ENCODE measurements at regions not wholly inside any gene's neighbourhood (a gene's known extent, or its start where the extent isn't known, plus 50 kb on each side); places are given as distances from the start of the nearest gene placed in this dataset.
A peak's percentile ranks its signal among the peaks of the same experiment; 100 is the strongest.
"Not testable (repeated sequence)": the region's sequence is repeated elsewhere in the genome, so short reads cannot be mapped to it uniquely, and the experiment has no call there.

GRCh38 chr7:73205594-73205993, 103.0 kb downstream of the NSUN5 start:
- H3K9me3 ChIP-seq; H3K4me3 ChIP-seq; DNase-seq; intact Hi-C loops (cut with DNase I); ATAC-seq; H3K36me3 ChIP-seq; H3K27ac ChIP-seq; H3K4me1 ChIP-seq; H3K27me3 ChIP-seq: not testable (repeated sequence)
- WGBS (ENCODE audit: insufficient coverage, low coverage, low lambda C conversion rate, missing lambda C conversion rate), result 76% methylated on average over 1 of the region's 3 CpGs

- H3K9me3 ChIP-seq; H3K27me3 ChIP-seq; H3K4me3 ChIP-seq; H3K27ac ChIP-seq; H3K4me1 ChIP-seq; H3K36me3 ChIP-seq; ATAC-seq; intact Hi-C loops (cut with DNase I); DNase-seq: not testable (repeated sequence)
- WGBS (ENCODE audit: insufficient coverage, low coverage, low lambda C conversion rate, missing lambda C conversion rate), result 99% methylated on average over 5 of the region's 5 CpGs
Measured at GRCh38 chr7:73204898-73205297, 103.7 kb downstream of the NSUN5 start.

- ATAC-seq; H3K4me3 ChIP-seq; DNase-seq; H3K4me1 ChIP-seq; H3K36me3 ChIP-seq; H3K9me3 ChIP-seq; H3K27me3 ChIP-seq; H3K27ac ChIP-seq; intact Hi-C loops (cut with DNase I): not testable (repeated sequence)
- 87% methylated on average over 3 of the region's 5 CpGs for WGBS (ENCODE audit: insufficient coverage, low coverage, low lambda C conversion rate, missing lambda C conversion rate)
Measured at GRCh38 chr7:73203312-73203711, 105.3 kb downstream of the NSUN5 start.

- H3K36me3 ChIP-seq; intact Hi-C loops (cut with DNase I); H3K27ac ChIP-seq; ATAC-seq; H3K9me3 ChIP-seq; H3K4me1 ChIP-seq; H3K4me3 ChIP-seq; H3K27me3 ChIP-seq: not testable (repeated sequence)
- 92% methylated on average over 4 of the region's 9 CpGs for WGBS (ENCODE audit: insufficient coverage, low coverage, low lambda C conversion rate, missing lambda C conversion rate)
- DNase-seq, result peak in 1 of 3 donors; percentile 26
Measured at GRCh38 chr7:73201264-73201663, 107.4 kb downstream of the NSUN5 start.

GRCh38 chr7:73200518-73201099, 108.0 kb downstream of the NSUN5 start:
- H3K9me3 ChIP-seq; H3K4me1 ChIP-seq; H3K4me3 ChIP-seq; H3K36me3 ChIP-seq; intact Hi-C loops (cut with DNase I); H3K27me3 ChIP-seq; H3K27ac ChIP-seq; DNase-seq: not testable (repeated sequence)
- peak in 3 of 4 donors; percentile 18 to 47 (median 27) for ATAC-seq
- WGBS (ENCODE audit: insufficient coverage, low coverage, low lambda C conversion rate, missing lambda C conversion rate), result no CpG with 5 or more reads among the region's 9 CpGs

- H3K9me3 ChIP-seq; H3K4me3 ChIP-seq; ATAC-seq; DNase-seq; H3K4me1 ChIP-seq; H3K27ac ChIP-seq; intact Hi-C loops (cut with DNase I); H3K36me3 ChIP-seq; H3K27me3 ChIP-seq: not testable (repeated sequence)
- 95% methylated on average over 6 of the region's 10 CpGs for WGBS (ENCODE audit: insufficient coverage, low coverage, low lambda C conversion rate, missing lambda C conversion rate)
Measured at GRCh38 chr7:73193991-73194390, 108.2 kb upstream of the SPDYE9 start.

- intact Hi-C loops (cut with DNase I); H3K9me3 ChIP-seq; DNase-seq; H3K27me3 ChIP-seq; H3K36me3 ChIP-seq; H3K4me3 ChIP-seq; H3K4me1 ChIP-seq; H3K27ac ChIP-seq: not testable (repeated sequence)
- no CpG with 5 or more reads among the region's 9 CpGs for WGBS (ENCODE audit: insufficient coverage, low coverage, low lambda C conversion rate, missing lambda C conversion rate)
- ATAC-seq, result peak; percentile 49 to 83 (median 74)
Measured at GRCh38 chr7:73190483-73191155, 104.8 kb upstream of the SPDYE9 start.

GRCh38 chr7:73188287-73188686, 102.4 kb upstream of the SPDYE9 start:
- ATAC-seq; H3K27ac ChIP-seq; H3K27me3 ChIP-seq; intact Hi-C loops (cut with DNase I); H3K9me3 ChIP-seq; DNase-seq; H3K36me3 ChIP-seq; H3K4me1 ChIP-seq; H3K4me3 ChIP-seq: not testable (repeated sequence)
- no CpG with 5 or more reads among the region's 9 CpGs for WGBS (ENCODE audit: insufficient coverage, low coverage, low lambda C conversion rate, missing lambda C conversion rate)

- no CpG with 5 or more reads among the region's 14 CpGs for WGBS (ENCODE audit: insufficient coverage, low coverage, low lambda C conversion rate, missing lambda C conversion rate)
- H3K36me3 ChIP-seq; DNase-seq; intact Hi-C loops (cut with DNase I); H3K9me3 ChIP-seq; H3K27me3 ChIP-seq; H3K27ac ChIP-seq; ATAC-seq; H3K4me3 ChIP-seq; H3K4me1 ChIP-seq: not testable (repeated sequence)
Measured at GRCh38 chr7:73186589-73187309, 100.9 kb upstream of the SPDYE9 start.

GRCh38 chr7:73176813-73177212, 91.0 kb upstream of the SPDYE9 start:
- H3K27ac ChIP-seq; intact Hi-C loops (cut with DNase I); H3K4me1 ChIP-seq; H3K36me3 ChIP-seq; H3K9me3 ChIP-seq; H3K4me3 ChIP-seq; H3K27me3 ChIP-seq; ATAC-seq; DNase-seq: not testable (repeated sequence)
- WGBS (ENCODE audit: insufficient coverage, low coverage, low lambda C conversion rate, missing lambda C conversion rate), result no CpG with 5 or more reads among the region's 5 CpGs

GRCh38 chr7:73175322-73175721, 89.5 kb upstream of the SPDYE9 start:
- H3K27ac ChIP-seq; H3K4me3 ChIP-seq; H3K4me1 ChIP-seq; ATAC-seq; DNase-seq; H3K9me3 ChIP-seq; H3K36me3 ChIP-seq; H3K27me3 ChIP-seq; intact Hi-C loops (cut with DNase I): not testable (repeated sequence)
- no CpG with 5 or more reads among the region's 10 CpGs for WGBS (ENCODE audit: insufficient coverage, low coverage, low lambda C conversion rate, missing lambda C conversion rate)
